K562 (cell line): ENCODE measurements at regions not wholly inside any gene's neighbourhood (a gene's known extent, or its start where the extent isn't known, plus 50 kb on each side); places are given as distances from the start of the nearest gene placed in this dataset.

ENCODE experiments used
- ARID3A ChIP-seq: IDR thresholded peaks from 2 replicates; pipeline ENCODE4 v1.6.1; 2012; ENCODE audit warnings: low read depth, low read length, improper control_type of control experiment, borderline replicate concordance
- CBX5 ChIP-seq: IDR thresholded peaks from 2 replicates; pipeline ENCODE4 v1.6.1; 2014; ENCODE audit warnings: low read depth, borderline replicate concordance
- CTCF ChIP-seq, 3 experiments: IDR thresholded peaks in 2 of 3; conservative IDR thresholded peaks in 1 of 3; 2 replicates each; pipeline ENCODE4 v1.5.1; 2011 to 2012; ENCODE audit warnings: low read length in 3 of 3, mild to moderate bottlenecking in 3 of 3, control low read depth in 2 of 3, improper control_type of control experiment in 1 of 3, inconsistent platforms in 1 of 3, low read depth in 1 of 3, mixed read lengths in 1 of 3, moderate library complexity in 1 of 3; ENCODE audit not compliant: insufficient read depth in 2 of 3
- GTF2F1 ChIP-seq: IDR thresholded peaks from 2 replicates; pipeline ENCODE4 v1.6.1; 2011; ENCODE audit warnings: low read depth, low read length, improper control_type of control experiment
- MYC ChIP-seq, 2 experiments: fragments of 250-450 bp in 1 of 2; sonication (Bioruptor Pico) in 1 of 2; IDR thresholded peaks; 2 replicates each; pipeline versions ENCODE4 v1.5.1 to v1.6.1; 2012 to 2021; ENCODE audit warnings: low read depth in 2 of 2, borderline replicate concordance in 1 of 2, improper control_type of control experiment in 1 of 2, low read length in 1 of 2, mild to moderate bottlenecking in 1 of 2, moderate library complexity in 1 of 2
- MYNN ChIP-seq, 2 experiments: sonication (generic); formaldehyde crosslinking in 1 of 2; IDR thresholded peaks; 2 replicates each; pipeline versions ENCODE4 v1.5.0 to v1.6.1; 2016 to 2020; ENCODE audit warnings: antibody characterized with exemption in 1 of 2, missing genetic modification reagents in 1 of 2
- PHB2 ChIP-seq: fragments of 450-650 bp; IDR thresholded peaks from 2 replicates; pipeline ENCODE4 v1.6.1; 2017; ENCODE audit warnings: low read depth
- RBM22 ChIP-seq: fragments of 200-400 bp; formaldehyde crosslinking; IDR thresholded peaks from 2 replicates; pipeline ENCODE4 v1.6.1; 2018; ENCODE audit warnings: low read length, low read depth; ENCODE audit not compliant: poor library complexity, severe bottlenecking
- SMAD1 ChIP-seq: fragments of 150-350 bp; IDR thresholded peaks from 2 replicates; pipeline ENCODE4 v1.6.1; 2014; ENCODE audit warnings: low read length, low read depth; ENCODE audit not compliant: partially characterized antibody
- TSC22D4 ChIP-seq: fragments of 450-650 bp; IDR thresholded peaks from 2 replicates; pipeline ENCODE4 v1.6.1; 2016; ENCODE audit warnings: missing genetic modification characterization, missing biosample characterization, control low read depth
- ZFP91 ChIP-seq: sonication (generic); formaldehyde crosslinking; IDR thresholded peaks from 2 replicates; pipeline ENCODE4 v1.8.0; 2022; ENCODE audit warnings: mild to moderate bottlenecking, missing genetic modification reagents
- ZFX ChIP-seq: sonication (generic); formaldehyde crosslinking; IDR thresholded peaks from 2 replicates; pipeline ENCODE4 v1.8.0; 2022; ENCODE audit warnings: mild to moderate bottlenecking, missing genetic modification reagents, moderate library complexity
- ZNF282 ChIP-seq: sonication (generic); formaldehyde crosslinking; IDR thresholded peaks from 2 replicates; pipeline ENCODE4 v1.8.1; 2023; ENCODE audit warnings: missing genetic modification reagents

GRCh38 chr18:41501848-41502247 is 453.2 kb upstream of the PIK3C3 start:
- no peak for TF ChIP-seq ARID3A
- no peak for TF ChIP-seq RBM22
- no peak for TF ChIP-seq ZNF282 (CRISPR knock-in tag)
- TF ChIP-seq PHB2 = no peak
- no peak for TF ChIP-seq CTCF (IDR thresholded peaks at IDR 0.05 in 2 of 3, conservative IDR thresholded peaks at IDR 0.05 in 1 of 3; ENCODE audit: insufficient read depth in 2 of 3, low read depth in 1 of 3, low read length in 3 of 3)
- no peak for TF ChIP-seq ZFP91 (CRISPR knock-in tag)
- TF ChIP-seq MYNN (IDR thresholded peaks at IDR 0.05) = no peak
- TF ChIP-seq MYNN (CRISPR knock-in tag; IDR thresholded peaks at IDR 0.05) = no peak
- TF ChIP-seq ZFX (CRISPR knock-in tag) = no peak
- TF ChIP-seq GTF2F1 = no peak
- TF ChIP-seq TSC22D4 (tag) = no peak
- TF ChIP-seq MYC (IDR thresholded peaks at IDR 0.05; ENCODE audit: low read depth, low read length) = no peak
- no peak for TF ChIP-seq MYC (CRISPR knock-in tag; IDR thresholded peaks at IDR 0.05; ENCODE audit: borderline replicate concordance, low read depth)
- TF ChIP-seq SMAD1 = no peak
- TF ChIP-seq CBX5 = no peak
